Heart right ventricle (tissue), 16 donors: ENCODE measurements at regions not wholly inside any gene's neighbourhood (a gene's known extent, or its start where the extent isn't known, plus 50 kb on each side); places are given as distances from the start of the nearest gene placed in this dataset.

Experiments used
- ATAC-seq, 8 donors: fragments of 200-7000 bp; cut with Tn5 transposase; one replicate each; pipeline ENCODE4 v1.9.1; 2020; ENCODE audit warnings: mild to moderate bottlenecking in 8 of 8, moderate library complexity in 8 of 8, moderate number of reproducible peaks in 1 of 8
- DNase-seq, 2 donors: peaks; one replicate each; pipeline ENCODE4 v3.0.0-alpha.2; 2020
- H3K27ac ChIP-seq, 10 donors: fragments of 200-600 bp; sonication (generic) in 2 of 10; one replicate each; pipeline versions ENCODE4 v1.5.0 to v1.8.0; 2020 to 2022; ENCODE audit warnings: mild to moderate bottlenecking in 3 of 10
- H3K27me3 ChIP-seq, 7 donors: fragments of 200-600 bp; one replicate each; pipeline ENCODE4 v1.8.0; 2021 to 2022; ENCODE audit warnings: mild to moderate bottlenecking in 2 of 7
- H3K36me3 ChIP-seq, 9 donors: fragments of 200-600 bp; sonication (generic) in 1 of 9; one replicate each; pipeline versions ENCODE4 v1.5.0 to v1.8.0; 2020 to 2022; ENCODE audit warnings: mild to moderate bottlenecking in 2 of 9
- H3K4me1 ChIP-seq, 9 donors: fragments of 200-600 bp; sonication (generic) in 1 of 9; one replicate each; pipeline versions ENCODE4 v1.5.0 to v1.8.0; 2020 to 2022; ENCODE audit warnings: mild to moderate bottlenecking in 4 of 9
- H3K4me3 ChIP-seq, 10 donors: fragments of 200-600 bp; sonication (generic) in 2 of 10; one replicate each; pipeline versions ENCODE4 v1.5.0 to v1.8.0; 2020 to 2022; ENCODE audit warnings: mild to moderate bottlenecking in 7 of 10, moderate library complexity in 2 of 10
- H3K9me3 ChIP-seq, 11 donors: fragments of 200-600 bp in 10 of 11; sonication (generic) in 2 of 11; one replicate each; pipeline versions ENCODE4 v1.5.0 to v1.8.0; 2013 to 2022; ENCODE audit warnings: mild to moderate bottlenecking in 2 of 11, control low read depth in 1 of 11, moderate library complexity in 1 of 11
- WGBS, 2 donors: extraction: QIAGEN DNeasy Blood & Tissue Kit; methylation state at CpG; one replicate each; pipeline ENCODE4 v1.1.7; 2013; ENCODE audit warnings: inconsistent platforms in 1 of 2; 5-methylcytosine and 5-hydroxymethylcytosine counted together
- intact Hi-C, 10 donors: fragments of 100-400 bp; cut with DNase I; formaldehyde crosslinking; loops; one replicate each; pipeline versions ENCODE4 v1.11.1 to v1.14.2; 2022
- TF ChIP-seq, protein P1 (sequence below), 9 donors: fragments of 200-600 bp; sonication (generic) in 2 of 9; IDR thresholded peaks; one replicate each; pipeline versions ENCODE4 v1.5.0 to v1.8.0; 2021 to 2022; ENCODE audit warnings: antibody characterized with exemption in 9 of 9, mild to moderate bottlenecking in 5 of 9, moderate library complexity in 1 of 9
- donor health status: Arrhythmogenic right ventricular cardiomyopathy.
- donor health status: ischemic (EF 13 %, LVEDD 7.1; RV severe dilation, severe dysfunction).
- donor health status: healthy with polysubstance abuse.
- donor health status: DM: no; HTN: yes; CAD: no.
- donor health status: DM: no; HTN: no; CAD: no.
- donor health status: ischemic (EF 25% LVEDD 6.9; RV normal size, moderate dysfunction).
- donor health status: ischemic (EF 25% LVEDD 5.7; RV mildly dilated, moderate dysfunction).
- donor health status: healthy.
- donor health status: DM: yes; HTN: yes; CAD: no.
- donor health status: Ischemic cardiomyopathy.
- donor health status: ischemic (EF 35%, LVEDD 5.7; RV mildly dilated, moderate dysfunction).
- donor health status: nonischemic (EF 11% LVEDD 7.7; RV severe dilation, severe dysfunction).
- donor health status: DM: yes; HTN: yes; CAD: no.
- donor health status: PGD.
- donor health status: ischemic (EF 29% LVEDD 5.4; RV normal size, mild dysfunction).
- donor health status: nonischemic (EF 23%, LVEDD 6.1; RV moderate dilation, normal function).

DNA sequence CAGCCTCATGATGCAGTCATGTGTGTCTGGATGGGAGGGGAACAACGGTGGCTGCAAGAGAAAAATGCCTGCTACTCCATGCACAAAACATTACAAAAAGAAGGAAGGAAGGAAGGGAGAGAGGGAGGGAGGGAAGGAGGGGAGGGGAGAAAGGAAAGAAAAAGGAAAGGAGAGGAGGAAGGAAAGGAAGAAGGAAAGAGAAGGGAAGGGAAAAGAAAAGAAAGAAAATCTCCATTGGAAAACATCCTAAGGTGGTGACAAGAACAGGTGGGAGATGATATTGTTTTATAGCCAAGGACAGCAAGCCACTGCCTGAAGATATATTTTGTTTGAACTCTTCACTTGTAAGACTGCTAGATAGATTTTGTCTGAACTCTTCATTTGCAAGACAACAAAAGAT is 171.8 kb upstream of the EGLN3 start:
- ATAC-seq, result no peak
- TF ChIP-seq, protein P1, sequence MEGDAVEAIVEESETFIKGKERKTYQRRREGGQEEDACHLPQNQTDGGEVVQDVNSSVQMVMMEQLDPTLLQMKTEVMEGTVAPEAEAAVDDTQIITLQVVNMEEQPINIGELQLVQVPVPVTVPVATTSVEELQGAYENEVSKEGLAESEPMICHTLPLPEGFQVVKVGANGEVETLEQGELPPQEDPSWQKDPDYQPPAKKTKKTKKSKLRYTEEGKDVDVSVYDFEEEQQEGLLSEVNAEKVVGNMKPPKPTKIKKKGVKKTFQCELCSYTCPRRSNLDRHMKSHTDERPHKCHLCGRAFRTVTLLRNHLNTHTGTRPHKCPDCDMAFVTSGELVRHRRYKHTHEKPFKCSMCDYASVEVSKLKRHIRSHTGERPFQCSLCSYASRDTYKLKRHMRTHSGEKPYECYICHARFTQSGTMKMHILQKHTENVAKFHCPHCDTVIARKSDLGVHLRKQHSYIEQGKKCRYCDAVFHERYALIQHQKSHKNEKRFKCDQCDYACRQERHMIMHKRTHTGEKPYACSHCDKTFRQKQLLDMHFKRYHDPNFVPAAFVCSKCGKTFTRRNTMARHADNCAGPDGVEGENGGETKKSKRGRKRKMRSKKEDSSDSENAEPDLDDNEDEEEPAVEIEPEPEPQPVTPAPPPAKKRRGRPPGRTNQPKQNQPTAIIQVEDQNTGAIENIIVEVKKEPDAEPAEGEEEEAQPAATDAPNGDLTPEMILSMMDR (IDR thresholded peaks at IDR 0.05), result no peak

GRCh38 chr14:34122081-34122480 is 171.2 kb upstream of the EGLN3 start:
- H3K27me3 ChIP-seq, result no peaks in the 10 kb centered on the region
- H3K27ac ChIP-seq, result no peak overlapping the region
- H3K36me3 ChIP-seq, result no peaks in the 10 kb centered on the region
- TF ChIP-seq, protein P1 (IDR thresholded peaks at IDR 0.05), result no peak
- intact Hi-C loops, result no loop called here
- no peak for DNase-seq
- 52 to 60% methylated on average over 3 of the region's 3 CpGs for WGBS, 2 donors
- no peaks in the 10 kb centered on the region for H3K9me3 ChIP-seq
- H3K4me3 ChIP-seq, result no peak overlapping the region
- no peak for ATAC-seq
- peaks cover 0 to 7% (median 0%) of the 10 kb centered on the region in 9 donors for H3K4me1 ChIP-seq

More for the DNA sequence above, 171.8 kb upstream of the EGLN3 start:
- Histone ChIP-seq H3K36me3 (no peaks in the 10 kb centered on the region), H3K4me1 (peaks cover 0 to 7% (median 0%) of the 10 kb centered on the region in 9 donors), H3K27ac (no peak overlapping the region), H3K9me3 (no peaks in the 10 kb centered on the region), H3K27me3 (no peaks in the 10 kb centered on the region), H3K4me3 (no peak overlapping the region)
- 37 to 49% methylated on average over 1 of the region's 1 CpG for WGBS, 2 donors
- DNase-seq, result no peak
- intact Hi-C loops, result no loop called here

DNA sequence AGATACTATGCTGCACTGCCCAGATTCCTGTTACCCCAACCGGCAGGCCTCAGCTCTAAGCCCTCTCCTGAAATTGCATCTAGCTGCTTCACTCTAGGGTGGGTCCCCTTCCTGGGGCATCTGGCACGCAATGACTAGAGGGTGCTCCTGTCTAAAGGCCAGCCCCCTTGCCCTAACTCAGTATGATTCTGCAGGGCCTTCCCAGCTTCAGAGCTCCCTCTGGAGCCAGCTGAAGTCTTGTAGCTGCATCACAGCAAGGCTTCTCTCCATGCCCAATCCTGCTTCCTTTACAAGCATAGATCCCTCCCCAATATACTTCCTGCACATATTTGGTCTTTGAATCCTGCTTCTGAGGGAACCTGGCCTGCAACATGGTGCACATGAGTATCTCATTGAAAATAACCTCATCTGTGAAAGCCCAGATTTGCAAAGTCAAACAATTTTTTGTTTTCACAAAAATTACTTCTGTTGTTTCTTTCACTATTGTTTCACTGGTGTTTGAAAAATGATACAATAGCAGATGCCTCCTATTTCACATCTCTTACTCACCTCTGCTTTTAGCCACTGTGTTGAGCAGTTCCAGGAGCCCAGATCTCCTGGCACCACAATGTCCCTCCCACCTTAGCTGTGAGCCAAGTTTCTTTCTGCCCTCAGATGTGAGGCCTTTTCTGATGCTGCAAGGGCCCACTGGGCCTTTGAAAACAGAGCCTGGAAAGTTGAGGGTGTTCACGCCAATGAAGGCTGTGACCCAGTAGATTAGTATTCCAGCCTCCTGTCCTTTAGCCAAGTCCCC is 169.5 kb upstream of the EGLN3 start:
- 61 to 74% methylated on average over 3 of the region's 3 CpGs for WGBS, 2 donors
- ATAC-seq (peak in 5 of 8 donors; percentile 39 to 85 (median 61)), DNase-seq (no peak)
- intact Hi-C loops, result no loop called here
- Histone ChIP-seq H3K4me3 (no peak overlapping the region), H3K4me1 (peaks cover 0 to 7% (median 0%) of the 10 kb centered on the region in 9 donors), H3K27ac (peak overlapping the region in 1 of 10 donors; percentile 3), H3K9me3 (peaks cover 0 to 11% (median 0%) of the 10 kb centered on the region in 11 donors), H3K36me3 (no peaks in the 10 kb centered on the region), H3K27me3 (no peaks in the 10 kb centered on the region)
- TF ChIP-seq, protein P1 (IDR thresholded peaks at IDR 0.05), result no peak

GRCh38 chr14:34119107-34119858 is 168.4 kb upstream of the EGLN3 start:
- H3K36me3 ChIP-seq, result no peaks in the 10 kb centered on the region
- H3K4me3 ChIP-seq, result no peak overlapping the region
- no peak for ATAC-seq
- intact Hi-C loops, result no loop called here
- H3K9me3 ChIP-seq, result peaks cover 0 to 11% (median 0%) of the 10 kb centered on the region in 11 donors
- H3K4me1 ChIP-seq, result peaks cover 0 to 7% (median 0%) of the 10 kb centered on the region in 9 donors
- DNase-seq, result no peak
- H3K27me3 ChIP-seq, result no peaks in the 10 kb centered on the region
- TF ChIP-seq, protein P1 (IDR thresholded peaks at IDR 0.05), result no peak
- WGBS, 2 donors, result 87 to 89% methylated on average over 5 of the region's 5 CpGs
- H3K27ac ChIP-seq, result no peak overlapping the region
